SK-N-SH treated with all-trans-retinoic acid at 6 μM for 48 hours (cell line): ENCODE measurements at regions not wholly inside any gene's neighbourhood (a gene's known extent, or its start where the extent isn't known, plus 50 kb on each side); places are given as distances from the start of the nearest gene placed in this dataset.

Experiments used
- ARNTL ChIP-seq: fragments of 450-650 bp; formaldehyde crosslinking; IDR thresholded peaks from 2 replicates; pipeline ENCODE4 v1.5.0; 2020; ENCODE audit warnings: low read depth, mild to moderate bottlenecking, moderate library complexity, borderline replicate concordance
- CREB5 ChIP-seq: fragments of 250-450 bp; sonication (Bioruptor Pico); IDR thresholded peaks from 2 replicates; pipeline ENCODE4 v1.5.1; 2020; ENCODE audit warnings: low read depth, mild to moderate bottlenecking, moderate library complexity
- SNAI2 ChIP-seq: fragments of 250-450 bp; sonication (Bioruptor Pico); IDR thresholded peaks from 2 replicates; pipeline ENCODE4 v1.5.0; 2020; ENCODE audit warnings: mild to moderate bottlenecking, moderate library complexity

GRCh38 chr5:96049398-96050272 is 88.0 kb upstream of the ELL2 start:
- TF ChIP-seq SNAI2 (no peak), CREB5 (CRISPR knock-in tag) (no peak), ARNTL (CRISPR knock-in tag) (no peak)
